GM06990 (cell line): ENCODE measurements at regions not wholly inside any gene's neighbourhood (a gene's known extent, or its start where the extent isn't known, plus 50 kb on each side); places are given as distances from the start of the nearest gene placed in this dataset.

ENCODE experiments used
- DNase-seq: peaks from one replicate; pipeline ENCODE4 v3.0.0-alpha.2; 2011; ENCODE audit not compliant: insufficient read length; ENCODE audit errors: extremely low read depth
- H3K27me3 ChIP-seq: replicated peaks from 2 replicates; pipeline ENCODE4 v1.6.0; 2011; ENCODE audit warnings: low read length; ENCODE audit not compliant: control insufficient read depth, insufficient read depth
- H3K36me3 ChIP-seq: 2 replicates; pipeline ENCODE4 v1.5.1; 2011; ENCODE audit warnings: low read length; ENCODE audit not compliant: control insufficient read depth, insufficient read depth
- H3K4me3 ChIP-seq: replicated peaks from 2 replicates; pipeline ENCODE4 v1.5.1; 2011; ENCODE audit warnings: low read depth, mild to moderate bottlenecking, control low read depth, low read length
- CTCF ChIP-seq: IDR thresholded peaks from 2 replicates; pipeline ENCODE4 v1.5.1; 2011; ENCODE audit warnings: low read length, control low read depth, mild to moderate bottlenecking, inconsistent platforms; ENCODE audit not compliant: insufficient read depth, poor library complexity, severe bottlenecking

GRCh38 chrX:2577844-2578466 is 77.2 kb upstream of the DHRSX start:
- TF ChIP-seq CTCF: no peak
- Histone ChIP-seq H3K36me3 (no peaks in the 10 kb centered on the region), H3K27me3 (no peaks in the 10 kb centered on the region), H3K4me3 (no peak overlapping the region)
- no peak for DNase-seq

DNA sequence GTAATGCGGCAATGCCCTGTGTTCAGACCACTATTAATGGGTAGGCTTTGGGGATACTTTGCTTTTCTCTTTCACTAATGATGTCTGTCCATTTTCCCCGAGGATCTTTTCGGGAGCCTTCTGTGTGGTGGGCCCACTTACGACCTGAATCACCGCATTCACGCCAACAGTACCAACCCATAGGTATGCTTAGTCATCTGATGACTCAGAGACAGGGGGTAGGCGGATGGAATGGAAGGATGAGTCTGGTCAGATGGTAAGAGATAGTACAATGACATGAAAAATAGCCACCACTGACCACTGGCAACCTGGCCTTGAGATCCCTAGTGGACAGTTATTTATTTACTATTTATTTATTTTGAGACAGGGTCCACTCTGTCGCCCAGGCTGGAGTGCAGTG is 76.0 kb upstream of the DHRSX start:
- Histone ChIP-seq H3K4me3 (no peak overlapping the region), H3K36me3 (no peaks in the 10 kb centered on the region), H3K27me3 (no peaks in the 10 kb centered on the region)
- DNase-seq: no peak
- TF ChIP-seq CTCF: no peak

GRCh38 chrX:2574271-2574670 is 73.5 kb upstream of the DHRSX start:
- no peak overlapping the region for H3K4me3 ChIP-seq
- TF ChIP-seq CTCF: no peak
- H3K36me3 ChIP-seq: no peaks in the 10 kb centered on the region
- no peaks in the 10 kb centered on the region for H3K27me3 ChIP-seq
- no peak for DNase-seq

DNA sequence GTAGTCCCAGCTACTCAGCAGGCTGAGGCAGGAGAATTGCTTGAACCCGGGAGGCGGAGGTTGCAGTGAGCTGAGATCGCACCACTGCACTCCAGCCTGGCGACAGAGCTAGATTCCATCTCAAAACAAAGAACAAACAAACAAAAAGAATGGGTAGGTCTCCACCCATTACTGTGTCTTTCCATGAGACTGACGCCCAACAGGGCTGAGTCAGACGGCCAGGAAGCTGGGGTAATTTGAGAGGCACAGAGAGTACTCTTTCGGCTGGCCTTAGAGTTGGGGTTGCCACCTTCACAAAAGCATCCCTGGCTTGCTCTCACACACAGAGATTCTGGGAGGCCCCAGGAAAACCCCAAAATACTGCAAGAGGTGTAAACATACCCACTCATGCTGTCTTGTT is 72.0 kb upstream of the DHRSX start:
- TF ChIP-seq CTCF: no peak
- DNase-seq: no peak
- H3K27me3 ChIP-seq: no peaks in the 10 kb centered on the region
- H3K36me3 ChIP-seq: no peaks in the 10 kb centered on the region
- H3K4me3 ChIP-seq: no peak overlapping the region

DNA sequence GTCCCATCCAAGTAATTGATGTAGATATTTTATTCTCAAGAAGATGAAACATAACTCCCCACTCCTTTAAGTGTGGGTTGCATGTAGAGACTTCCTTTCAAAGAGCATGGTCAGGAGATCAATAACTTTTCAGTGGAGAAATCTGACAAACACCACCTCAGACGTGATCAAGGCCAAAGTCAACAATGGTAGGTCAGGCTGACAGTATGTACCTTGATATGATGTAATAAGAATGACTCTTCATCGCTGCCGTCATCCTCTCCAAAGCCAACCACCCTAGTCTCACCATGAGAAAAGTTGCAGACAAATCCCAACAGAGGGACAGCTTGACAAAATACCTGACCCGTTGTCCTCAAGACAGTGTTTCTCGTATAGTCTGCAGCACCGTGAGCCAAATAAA is 67.3 kb upstream of the DHRSX start:
- no peaks in the 10 kb centered on the region for H3K27me3 ChIP-seq
- H3K36me3 ChIP-seq: no peaks in the 10 kb centered on the region
- DNase-seq: no peak
- no peak for TF ChIP-seq CTCF
- no peak overlapping the region for H3K4me3 ChIP-seq

GRCh38 chrX:2566055-2566454 is 65.3 kb upstream of the DHRSX start:
- DNase-seq: no peak
- TF ChIP-seq CTCF: no peak
- no peaks in the 10 kb centered on the region for H3K36me3 ChIP-seq

More at GRCh38 chrX:2566055-2566454, 65.3 kb upstream of the DHRSX start:
- H3K27me3 ChIP-seq: no peaks in the 10 kb centered on the region
- no peak overlapping the region for H3K4me3 ChIP-seq
